Transverse colon (tissue), 4 donors: ENCODE measurements at regions not wholly inside any gene's neighbourhood (a gene's known extent, or its start where the extent isn't known, plus 50 kb on each side); places are given as distances from the start of the nearest gene placed in this dataset.

Experiments
- CTCF ChIP-seq, 5 experiments: fragments of 200-600 bp in 3 of 5; fragments of 450-650 bp in 2 of 5; sonication (generic) in 3 of 5; IDR thresholded peaks; 1 replicate in 2 of 5; 2 replicates in 3 of 5; pipeline ENCODE4 v1.5.1; 2016 to 2017; ENCODE audit warnings: antibody characterized with exemption in 5 of 5, inconsistent platforms in 3 of 5, mild to moderate bottlenecking in 2 of 5, moderate library complexity in 1 of 5
- POLR2AphosphoS5 ChIP-seq, 3 donors: sonication (generic); formaldehyde crosslinking; IDR thresholded peaks; one replicate each; pipeline ENCODE4 v1.6.1; 2016; ENCODE audit warnings: antibody characterized with exemption in 3 of 3

- no peak for TF ChIP-seq CTCF (IDR thresholded peaks at IDR 0.05)
- TF ChIP-seq POLR2AphosphoS5 (IDR thresholded peaks at IDR 0.05), result no peak
Measured at GRCh38 chr3:144687862-144688261, 716.2 kb downstream of the DIPK2A start.
